ENCODE measurements at regions not wholly inside any gene's neighbourhood (a gene's known extent, or its start where the extent isn't known, plus 50 kb on each side); places are given as distances from the start of the nearest gene placed in this dataset.

- H3K4me3 ChIP-seq (ENCODE audit: control insufficient read depth, low read depth, low read length): no peak overlapping the region
- DNase-seq (ENCODE audit: low read depth): no peak
- no peak for TF ChIP-seq CTCF (IDR thresholded peaks at IDR 0.05; ENCODE audit: control insufficient read depth, insufficient read depth, low read depth, low read length, missing control alignments)
Measured at GRCh38 chr12:66899588-66899987, 220.7 kb upstream of the GRIP1 start.

- DNase-seq (ENCODE audit: low read depth): no peak
- no peak overlapping the region for H3K4me3 ChIP-seq (ENCODE audit: control insufficient read depth, low read depth, low read length)
- no peak for TF ChIP-seq CTCF (IDR thresholded peaks at IDR 0.05; ENCODE audit: control insufficient read depth, insufficient read depth, low read depth, low read length, missing control alignments)
Measured at GRCh38 chr12:66900616-66901015, 221.7 kb upstream of the GRIP1 start.

DNA sequence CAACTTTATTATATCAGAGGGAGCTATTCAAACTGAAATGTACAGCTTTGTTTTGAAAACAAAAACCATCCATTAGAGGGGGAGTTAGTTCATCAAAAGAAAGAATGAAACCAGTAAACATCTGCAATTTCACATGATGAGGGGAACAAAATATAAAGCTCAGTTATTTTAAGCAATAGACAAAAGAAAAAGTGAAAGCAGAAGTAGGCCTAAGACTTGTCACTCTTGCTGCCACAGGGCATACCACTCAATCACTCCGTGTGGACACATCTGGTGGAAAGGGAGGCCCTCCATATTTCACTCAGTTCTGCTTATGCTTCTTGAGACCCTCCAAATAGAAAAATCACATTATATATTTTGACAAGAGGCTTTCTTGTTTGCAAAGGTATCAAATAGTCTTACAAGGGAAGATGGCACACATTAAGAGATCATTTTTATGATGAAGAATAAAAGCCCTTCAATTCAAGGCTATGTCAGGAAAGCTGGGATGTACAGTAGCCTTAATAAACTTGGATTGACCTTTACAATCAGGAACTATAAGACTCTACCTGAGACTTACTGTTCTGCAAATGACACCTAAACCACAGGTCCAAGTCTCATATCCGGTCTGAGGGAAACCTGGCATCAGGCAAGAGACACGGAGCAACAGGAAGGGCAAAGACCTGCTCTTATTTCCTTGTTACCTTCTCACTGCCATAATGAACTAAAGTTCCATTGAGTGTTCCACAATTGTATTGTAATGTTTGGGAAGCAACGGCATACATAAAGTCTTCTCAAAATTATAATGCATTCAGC is 222.5 kb upstream of the GRIP1 start:
- no peak for DNase-seq (ENCODE audit: low read depth)
- H3K4me3 ChIP-seq (ENCODE audit: control insufficient read depth, low read depth, low read length): no peak overlapping the region
- TF ChIP-seq CTCF (IDR thresholded peaks at IDR 0.05; ENCODE audit: control insufficient read depth, insufficient read depth, low read depth, low read length, missing control alignments): no peak

DNA sequence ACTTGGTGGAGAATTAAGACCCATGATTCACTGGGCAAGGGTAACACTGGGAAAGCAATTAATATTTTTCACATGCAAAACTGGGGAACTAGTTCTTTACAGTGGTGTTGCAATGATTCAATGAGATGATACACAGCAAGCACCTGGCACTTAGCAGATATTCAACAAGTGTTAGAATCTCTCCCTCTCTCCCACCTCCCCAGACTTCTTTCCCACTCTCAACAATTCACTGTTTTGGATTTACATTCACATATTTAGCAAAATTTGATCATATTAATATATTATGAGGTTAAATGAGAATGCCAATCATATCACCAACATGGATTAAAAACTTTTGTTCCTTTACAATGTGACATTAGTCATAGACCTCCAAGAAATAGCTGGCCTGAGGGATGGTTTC is 223.1 kb upstream of the GRIP1 start:
- no peak for TF ChIP-seq CTCF (IDR thresholded peaks at IDR 0.05; ENCODE audit: control insufficient read depth, insufficient read depth, low read depth, low read length, missing control alignments)
- H3K4me3 ChIP-seq (ENCODE audit: control insufficient read depth, low read depth, low read length): no peak overlapping the region
- DNase-seq (ENCODE audit: low read depth): no peak

DNA sequence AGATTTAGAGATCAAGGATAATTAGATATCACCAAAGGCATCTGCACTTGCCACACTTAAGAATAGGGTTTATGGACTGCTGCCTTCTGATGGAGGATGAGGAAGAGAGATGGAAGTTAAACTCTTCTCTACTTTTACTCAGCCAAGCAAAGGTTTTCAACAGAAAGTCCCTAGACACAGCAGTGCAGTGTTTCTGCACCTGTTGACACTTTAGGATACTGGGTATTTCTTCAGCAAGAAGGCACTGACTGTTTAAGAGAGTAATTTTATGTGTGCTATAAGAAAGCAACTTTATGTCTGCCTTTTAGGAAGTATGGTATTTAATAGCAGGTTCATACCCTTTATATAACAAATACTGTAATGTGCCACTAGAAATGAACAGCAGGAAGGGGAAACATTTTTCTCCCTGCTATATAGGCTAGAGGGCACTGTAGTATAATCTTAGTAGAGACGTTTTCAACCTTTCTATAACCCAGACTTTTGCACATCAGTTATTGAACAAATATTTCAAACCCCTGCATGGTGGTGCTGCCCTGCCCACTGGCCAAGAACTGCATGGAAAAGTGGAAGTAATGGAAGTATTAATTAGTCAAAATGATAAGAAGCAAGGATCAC is 225.0 kb upstream of the GRIP1 start:
- DNase-seq (ENCODE audit: low read depth): no peak
- TF ChIP-seq CTCF (IDR thresholded peaks at IDR 0.05; ENCODE audit: control insufficient read depth, insufficient read depth, low read depth, low read length, missing control alignments): no peak
- H3K4me3 ChIP-seq (ENCODE audit: control insufficient read depth, low read depth, low read length): no peak overlapping the region

GRCh38 chr12:66905201-66905600 is 226.3 kb upstream of the GRIP1 start:
- no peak overlapping the region for H3K4me3 ChIP-seq (ENCODE audit: control insufficient read depth, low read depth, low read length)
- DNase-seq (ENCODE audit: low read depth): no peak
- no peak for TF ChIP-seq CTCF (IDR thresholded peaks at IDR 0.05; ENCODE audit: control insufficient read depth, insufficient read depth, low read depth, low read length, missing control alignments)

Measured in AG09309 (cell line).